Nephron progenitor cell (in vitro differentiated cells): ENCODE measurements at regions not wholly inside any gene's neighbourhood (a gene's known extent, or its start where the extent isn't known, plus 50 kb on each side); places are given as distances from the start of the nearest gene placed in this dataset.

Source experiments
- DNase-seq: peaks from one replicate; pipeline ENCODE4 v3.0.0; 2021
- H3K27ac Mint-ChIP-seq: 2 replicates; pipeline ENCODE4 v1.8.0; 2021; ENCODE audit warnings: mild to moderate bottlenecking, moderate library complexity, mixed read lengths
- H3K27me3 Mint-ChIP-seq: 2 replicates; pipeline ENCODE4 v1.8.0; 2021; ENCODE audit warnings: mild to moderate bottlenecking, low read depth, mixed read lengths; ENCODE audit not compliant: poor library complexity
- H3K36me3 Mint-ChIP-seq: 2 replicates; pipeline ENCODE4 v1.8.0; 2021; ENCODE audit warnings: low read depth, mixed read lengths
- H3K4me1 Mint-ChIP-seq: 2 replicates; pipeline ENCODE4 v1.8.0; 2021; ENCODE audit warnings: mixed read lengths
- H3K4me3 Mint-ChIP-seq: 2 replicates; pipeline ENCODE4 v1.8.0; 2021; ENCODE audit warnings: mild to moderate bottlenecking, moderate library complexity, mixed read lengths
- H3K9me3 Mint-ChIP-seq: 2 replicates; pipeline ENCODE4 v1.8.0; 2021; ENCODE audit warnings: mild to moderate bottlenecking, moderate library complexity, mixed read lengths
- CTCF ChIP-seq: fragments of 200-600 bp; sonication (generic); IDR thresholded peaks from 2 replicates; pipeline ENCODE4 v1.5.0; 2021; ENCODE audit warnings: antibody characterized with exemption

- TF ChIP-seq CTCF = no peak
- H3K27me3 Mint-ChIP-seq = peaks cover 3% of the 10 kb centered on the region
- no peak overlapping the region for H3K4me3 Mint-ChIP-seq
Observed at GRCh38 chr18:40088130-40088529, 1866.9 kb upstream of the PIK3C3 start.

GRCh38 chr18:40079786-40080185 lies 1875.2 kb upstream of the PIK3C3 start:
- H3K27ac Mint-ChIP-seq = peak overlapping the region; percentile 61
- H3K4me1 Mint-ChIP-seq = peaks cover 27% of the 10 kb centered on the region
- no peak for TF ChIP-seq CTCF
- no peak for DNase-seq
- no peaks in the 10 kb centered on the region for H3K9me3 Mint-ChIP-seq
- H3K36me3 Mint-ChIP-seq = no peaks in the 10 kb centered on the region
- no peak overlapping the region for H3K4me3 Mint-ChIP-seq
- H3K27me3 Mint-ChIP-seq = peaks cover 5% of the 10 kb centered on the region

More at GRCh38 chr18:40088130-40088529, 1866.9 kb upstream of the PIK3C3 start:
- peak overlapping the region; percentile 9 for H3K27ac Mint-ChIP-seq
- no peaks in the 10 kb centered on the region for H3K36me3 Mint-ChIP-seq
- peaks cover 7% of the 10 kb centered on the region for H3K9me3 Mint-ChIP-seq
- DNase-seq = no peak
- peaks cover 25% of the 10 kb centered on the region for H3K4me1 Mint-ChIP-seq

- H3K4me3 Mint-ChIP-seq = no peak overlapping the region
- H3K27ac Mint-ChIP-seq = no peak overlapping the region
- H3K4me1 Mint-ChIP-seq = peaks cover 25% of the 10 kb centered on the region
- no peak for DNase-seq
- TF ChIP-seq CTCF = no peak
- H3K27me3 Mint-ChIP-seq = peaks cover 5% of the 10 kb centered on the region
- peaks cover 7% of the 10 kb centered on the region for H3K36me3 Mint-ChIP-seq
- H3K9me3 Mint-ChIP-seq = peaks cover 16% of the 10 kb centered on the region
Observed at GRCh38 chr18:40075616-40076015, 1879.4 kb upstream of the PIK3C3 start.

- no peak for TF ChIP-seq CTCF
- no peaks in the 10 kb centered on the region for H3K27me3 Mint-ChIP-seq
- H3K27ac Mint-ChIP-seq = peak overlapping the region; percentile 38
- peaks cover 15% of the 10 kb centered on the region for H3K4me1 Mint-ChIP-seq
- DNase-seq = no peak
- H3K36me3 Mint-ChIP-seq = peaks cover 13% of the 10 kb centered on the region
- H3K4me3 Mint-ChIP-seq = no peak overlapping the region
- H3K9me3 Mint-ChIP-seq = peaks cover 23% of the 10 kb centered on the region
Observed at GRCh38 chr18:40072761-40073160, 1882.3 kb upstream of the PIK3C3 start.

- Mint-ChIP-seq H3K27ac (peak overlapping the region; percentile 48), H3K36me3 (peaks cover 12% of the 10 kb centered on the region), H3K27me3 (no peaks in the 10 kb centered on the region), H3K4me3 (no peak overlapping the region), H3K4me1 (peaks cover 25% of the 10 kb centered on the region), H3K9me3 (peaks cover 14% of the 10 kb centered on the region)
- TF ChIP-seq CTCF = no peak
- DNase-seq = no peak
Observed at GRCh38 chr18:40066368-40066767, 1888.7 kb upstream of the PIK3C3 start.

GRCh38 chr18:40063488-40063887 lies 1891.5 kb upstream of the PIK3C3 start:
- H3K4me1 Mint-ChIP-seq = peaks cover 29% of the 10 kb centered on the region
- no peak overlapping the region for H3K4me3 Mint-ChIP-seq
- H3K27ac Mint-ChIP-seq = no peak overlapping the region
- DNase-seq = no peak
- no peaks in the 10 kb centered on the region for H3K36me3 Mint-ChIP-seq
- no peaks in the 10 kb centered on the region for H3K9me3 Mint-ChIP-seq
- TF ChIP-seq CTCF = no peak
- H3K27me3 Mint-ChIP-seq = no peaks in the 10 kb centered on the region
